K562 (cell line): ENCODE measurements at regions not wholly inside any gene's neighbourhood (a gene's known extent, or its start where the extent isn't known, plus 50 kb on each side); places are given as distances from the start of the nearest gene placed in this dataset.

Experiments
- HDAC6 ChIP-seq: IDR thresholded peaks from 2 replicates; pipeline ENCODE4 v1.6.1; 2012; ENCODE audit warnings: low read depth, mild to moderate bottlenecking, control low read depth, inconsistent platforms, low read length, moderate library complexity
- HNRNPL ChIP-seq: fragments of 200-400 bp; formaldehyde crosslinking; IDR thresholded peaks from 2 replicates; pipeline ENCODE4 v1.6.1; 2017; ENCODE audit warnings: low read depth, mild to moderate bottlenecking, low read length
- ZNF184 ChIP-seq: sonication (generic); formaldehyde crosslinking; IDR thresholded peaks from 2 replicates; pipeline ENCODE4 v1.5.0; 2020; ENCODE audit warnings: missing genetic modification reagents
- TF ChIP-seq, protein P1 (sequence below), 3 experiments: IDR thresholded peaks in 2 of 3; conservative IDR thresholded peaks in 1 of 3; 2 replicates each; pipeline ENCODE4 v1.5.1; 2011 to 2012; ENCODE audit warnings: low read length in 3 of 3, mild to moderate bottlenecking in 3 of 3, control low read depth in 2 of 3, improper control_type of control experiment in 1 of 3, inconsistent platforms in 1 of 3, low read depth in 1 of 3, mixed read lengths in 1 of 3, moderate library complexity in 1 of 3; ENCODE audit not compliant: insufficient read depth in 2 of 3
- TF ChIP-seq, protein P2 (sequence below), 2 experiments: fragments of 450-650 bp in 1 of 2; IDR thresholded peaks; 2 replicates each; pipeline ENCODE4 v1.6.1; 2011 to 2017; ENCODE audit warnings: low read depth in 2 of 2, antibody characterized with exemption in 1 of 2, borderline replicate concordance in 1 of 2, low read length in 1 of 2, mild to moderate bottlenecking in 1 of 2, mixed read lengths in 1 of 2; ENCODE audit not compliant: control insufficient read depth in 1 of 2
- TF ChIP-seq, protein P3 (sequence below): fragments of 450-650 bp; conservative IDR thresholded peaks from 2 replicates; pipeline ENCODE4 v1.6.1; 2016; ENCODE audit warnings: missing genetic modification characterization, low read depth, mild to moderate bottlenecking, missing compliant biosample characterization, moderate library complexity
- TF ChIP-seq, protein P4 (sequence below): fragments of 200-600 bp; sonication (generic); IDR thresholded peaks from one replicate; pipeline ENCODE4 v1.6.1; 2012; ENCODE audit warnings: mild to moderate bottlenecking, low read depth, low read length, inconsistent platforms

DNA sequence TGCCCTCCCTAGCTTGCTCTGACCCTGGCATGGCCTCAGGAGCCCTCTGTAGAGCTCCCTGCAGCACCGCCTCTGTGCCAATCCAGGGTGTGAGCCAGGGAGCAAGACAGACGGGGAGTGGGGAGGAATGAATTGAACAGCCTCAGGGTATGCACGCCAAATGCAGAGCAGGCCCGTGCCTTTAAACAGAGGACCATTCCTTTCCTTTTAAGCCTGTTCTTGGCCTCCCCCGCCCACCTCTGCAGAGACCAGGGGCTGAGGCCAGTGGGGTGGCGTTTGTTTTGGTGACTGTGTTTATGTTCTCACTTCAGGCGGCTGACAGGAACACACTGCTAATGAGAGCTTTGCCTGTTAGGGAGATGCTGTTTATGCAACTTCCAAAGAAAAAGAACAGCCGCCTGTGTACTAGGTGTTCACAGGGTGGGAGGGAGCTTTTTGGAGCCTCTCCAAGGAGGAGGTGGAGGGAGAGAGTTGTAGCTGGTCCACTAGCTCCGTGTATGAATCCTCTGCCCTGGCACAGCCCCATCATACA, 528.1 kb upstream of the DPP6 start:
- TF ChIP-seq, protein P1, sequence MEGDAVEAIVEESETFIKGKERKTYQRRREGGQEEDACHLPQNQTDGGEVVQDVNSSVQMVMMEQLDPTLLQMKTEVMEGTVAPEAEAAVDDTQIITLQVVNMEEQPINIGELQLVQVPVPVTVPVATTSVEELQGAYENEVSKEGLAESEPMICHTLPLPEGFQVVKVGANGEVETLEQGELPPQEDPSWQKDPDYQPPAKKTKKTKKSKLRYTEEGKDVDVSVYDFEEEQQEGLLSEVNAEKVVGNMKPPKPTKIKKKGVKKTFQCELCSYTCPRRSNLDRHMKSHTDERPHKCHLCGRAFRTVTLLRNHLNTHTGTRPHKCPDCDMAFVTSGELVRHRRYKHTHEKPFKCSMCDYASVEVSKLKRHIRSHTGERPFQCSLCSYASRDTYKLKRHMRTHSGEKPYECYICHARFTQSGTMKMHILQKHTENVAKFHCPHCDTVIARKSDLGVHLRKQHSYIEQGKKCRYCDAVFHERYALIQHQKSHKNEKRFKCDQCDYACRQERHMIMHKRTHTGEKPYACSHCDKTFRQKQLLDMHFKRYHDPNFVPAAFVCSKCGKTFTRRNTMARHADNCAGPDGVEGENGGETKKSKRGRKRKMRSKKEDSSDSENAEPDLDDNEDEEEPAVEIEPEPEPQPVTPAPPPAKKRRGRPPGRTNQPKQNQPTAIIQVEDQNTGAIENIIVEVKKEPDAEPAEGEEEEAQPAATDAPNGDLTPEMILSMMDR (IDR thresholded peaks at IDR 0.05 in 2 of 3, conservative IDR thresholded peaks at IDR 0.05 in 1 of 3; ENCODE audit: insufficient read depth in 2 of 3, low read depth in 1 of 3, low read length in 3 of 3) = no peak
- TF ChIP-seq, protein P2, sequence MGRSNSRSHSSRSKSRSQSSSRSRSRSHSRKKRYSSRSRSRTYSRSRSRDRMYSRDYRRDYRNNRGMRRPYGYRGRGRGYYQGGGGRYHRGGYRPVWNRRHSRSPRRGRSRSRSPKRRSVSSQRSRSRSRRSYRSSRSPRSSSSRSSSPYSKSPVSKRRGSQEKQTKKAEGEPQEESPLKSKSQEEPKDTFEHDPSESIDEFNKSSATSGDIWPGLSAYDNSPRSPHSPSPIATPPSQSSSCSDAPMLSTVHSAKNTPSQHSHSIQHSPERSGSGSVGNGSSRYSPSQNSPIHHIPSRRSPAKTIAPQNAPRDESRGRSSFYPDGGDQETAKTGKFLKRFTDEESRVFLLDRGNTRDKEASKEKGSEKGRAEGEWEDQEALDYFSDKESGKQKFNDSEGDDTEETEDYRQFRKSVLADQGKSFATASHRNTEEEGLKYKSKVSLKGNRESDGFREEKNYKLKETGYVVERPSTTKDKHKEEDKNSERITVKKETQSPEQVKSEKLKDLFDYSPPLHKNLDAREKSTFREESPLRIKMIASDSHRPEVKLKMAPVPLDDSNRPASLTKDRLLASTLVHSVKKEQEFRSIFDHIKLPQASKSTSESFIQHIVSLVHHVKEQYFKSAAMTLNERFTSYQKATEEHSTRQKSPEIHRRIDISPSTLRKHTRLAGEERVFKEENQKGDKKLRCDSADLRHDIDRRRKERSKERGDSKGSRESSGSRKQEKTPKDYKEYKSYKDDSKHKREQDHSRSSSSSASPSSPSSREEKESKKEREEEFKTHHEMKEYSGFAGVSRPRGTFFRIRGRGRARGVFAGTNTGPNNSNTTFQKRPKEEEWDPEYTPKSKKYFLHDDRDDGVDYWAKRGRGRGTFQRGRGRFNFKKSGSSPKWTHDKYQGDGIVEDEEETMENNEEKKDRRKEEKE (IDR thresholded peaks at IDR 0.05; ENCODE audit: borderline replicate concordance in 1 of 2, control insufficient read depth in 1 of 2, low read depth in 2 of 2, low read length in 1 of 2) = no peak
- no peak for TF ChIP-seq ZNF184 (CRISPR knock-in tag)
- TF ChIP-seq, protein P3, sequence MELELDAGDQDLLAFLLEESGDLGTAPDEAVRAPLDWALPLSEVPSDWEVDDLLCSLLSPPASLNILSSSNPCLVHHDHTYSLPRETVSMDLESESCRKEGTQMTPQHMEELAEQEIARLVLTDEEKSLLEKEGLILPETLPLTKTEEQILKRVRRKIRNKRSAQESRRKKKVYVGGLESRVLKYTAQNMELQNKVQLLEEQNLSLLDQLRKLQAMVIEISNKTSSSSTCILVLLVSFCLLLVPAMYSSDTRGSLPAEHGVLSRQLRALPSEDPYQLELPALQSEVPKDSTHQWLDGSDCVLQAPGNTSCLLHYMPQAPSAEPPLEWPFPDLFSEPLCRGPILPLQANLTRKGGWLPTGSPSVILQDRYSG (tag) = no peak
- TF ChIP-seq HNRNPL = no peak
- TF ChIP-seq HDAC6 = no peak
- TF ChIP-seq, protein P4, sequence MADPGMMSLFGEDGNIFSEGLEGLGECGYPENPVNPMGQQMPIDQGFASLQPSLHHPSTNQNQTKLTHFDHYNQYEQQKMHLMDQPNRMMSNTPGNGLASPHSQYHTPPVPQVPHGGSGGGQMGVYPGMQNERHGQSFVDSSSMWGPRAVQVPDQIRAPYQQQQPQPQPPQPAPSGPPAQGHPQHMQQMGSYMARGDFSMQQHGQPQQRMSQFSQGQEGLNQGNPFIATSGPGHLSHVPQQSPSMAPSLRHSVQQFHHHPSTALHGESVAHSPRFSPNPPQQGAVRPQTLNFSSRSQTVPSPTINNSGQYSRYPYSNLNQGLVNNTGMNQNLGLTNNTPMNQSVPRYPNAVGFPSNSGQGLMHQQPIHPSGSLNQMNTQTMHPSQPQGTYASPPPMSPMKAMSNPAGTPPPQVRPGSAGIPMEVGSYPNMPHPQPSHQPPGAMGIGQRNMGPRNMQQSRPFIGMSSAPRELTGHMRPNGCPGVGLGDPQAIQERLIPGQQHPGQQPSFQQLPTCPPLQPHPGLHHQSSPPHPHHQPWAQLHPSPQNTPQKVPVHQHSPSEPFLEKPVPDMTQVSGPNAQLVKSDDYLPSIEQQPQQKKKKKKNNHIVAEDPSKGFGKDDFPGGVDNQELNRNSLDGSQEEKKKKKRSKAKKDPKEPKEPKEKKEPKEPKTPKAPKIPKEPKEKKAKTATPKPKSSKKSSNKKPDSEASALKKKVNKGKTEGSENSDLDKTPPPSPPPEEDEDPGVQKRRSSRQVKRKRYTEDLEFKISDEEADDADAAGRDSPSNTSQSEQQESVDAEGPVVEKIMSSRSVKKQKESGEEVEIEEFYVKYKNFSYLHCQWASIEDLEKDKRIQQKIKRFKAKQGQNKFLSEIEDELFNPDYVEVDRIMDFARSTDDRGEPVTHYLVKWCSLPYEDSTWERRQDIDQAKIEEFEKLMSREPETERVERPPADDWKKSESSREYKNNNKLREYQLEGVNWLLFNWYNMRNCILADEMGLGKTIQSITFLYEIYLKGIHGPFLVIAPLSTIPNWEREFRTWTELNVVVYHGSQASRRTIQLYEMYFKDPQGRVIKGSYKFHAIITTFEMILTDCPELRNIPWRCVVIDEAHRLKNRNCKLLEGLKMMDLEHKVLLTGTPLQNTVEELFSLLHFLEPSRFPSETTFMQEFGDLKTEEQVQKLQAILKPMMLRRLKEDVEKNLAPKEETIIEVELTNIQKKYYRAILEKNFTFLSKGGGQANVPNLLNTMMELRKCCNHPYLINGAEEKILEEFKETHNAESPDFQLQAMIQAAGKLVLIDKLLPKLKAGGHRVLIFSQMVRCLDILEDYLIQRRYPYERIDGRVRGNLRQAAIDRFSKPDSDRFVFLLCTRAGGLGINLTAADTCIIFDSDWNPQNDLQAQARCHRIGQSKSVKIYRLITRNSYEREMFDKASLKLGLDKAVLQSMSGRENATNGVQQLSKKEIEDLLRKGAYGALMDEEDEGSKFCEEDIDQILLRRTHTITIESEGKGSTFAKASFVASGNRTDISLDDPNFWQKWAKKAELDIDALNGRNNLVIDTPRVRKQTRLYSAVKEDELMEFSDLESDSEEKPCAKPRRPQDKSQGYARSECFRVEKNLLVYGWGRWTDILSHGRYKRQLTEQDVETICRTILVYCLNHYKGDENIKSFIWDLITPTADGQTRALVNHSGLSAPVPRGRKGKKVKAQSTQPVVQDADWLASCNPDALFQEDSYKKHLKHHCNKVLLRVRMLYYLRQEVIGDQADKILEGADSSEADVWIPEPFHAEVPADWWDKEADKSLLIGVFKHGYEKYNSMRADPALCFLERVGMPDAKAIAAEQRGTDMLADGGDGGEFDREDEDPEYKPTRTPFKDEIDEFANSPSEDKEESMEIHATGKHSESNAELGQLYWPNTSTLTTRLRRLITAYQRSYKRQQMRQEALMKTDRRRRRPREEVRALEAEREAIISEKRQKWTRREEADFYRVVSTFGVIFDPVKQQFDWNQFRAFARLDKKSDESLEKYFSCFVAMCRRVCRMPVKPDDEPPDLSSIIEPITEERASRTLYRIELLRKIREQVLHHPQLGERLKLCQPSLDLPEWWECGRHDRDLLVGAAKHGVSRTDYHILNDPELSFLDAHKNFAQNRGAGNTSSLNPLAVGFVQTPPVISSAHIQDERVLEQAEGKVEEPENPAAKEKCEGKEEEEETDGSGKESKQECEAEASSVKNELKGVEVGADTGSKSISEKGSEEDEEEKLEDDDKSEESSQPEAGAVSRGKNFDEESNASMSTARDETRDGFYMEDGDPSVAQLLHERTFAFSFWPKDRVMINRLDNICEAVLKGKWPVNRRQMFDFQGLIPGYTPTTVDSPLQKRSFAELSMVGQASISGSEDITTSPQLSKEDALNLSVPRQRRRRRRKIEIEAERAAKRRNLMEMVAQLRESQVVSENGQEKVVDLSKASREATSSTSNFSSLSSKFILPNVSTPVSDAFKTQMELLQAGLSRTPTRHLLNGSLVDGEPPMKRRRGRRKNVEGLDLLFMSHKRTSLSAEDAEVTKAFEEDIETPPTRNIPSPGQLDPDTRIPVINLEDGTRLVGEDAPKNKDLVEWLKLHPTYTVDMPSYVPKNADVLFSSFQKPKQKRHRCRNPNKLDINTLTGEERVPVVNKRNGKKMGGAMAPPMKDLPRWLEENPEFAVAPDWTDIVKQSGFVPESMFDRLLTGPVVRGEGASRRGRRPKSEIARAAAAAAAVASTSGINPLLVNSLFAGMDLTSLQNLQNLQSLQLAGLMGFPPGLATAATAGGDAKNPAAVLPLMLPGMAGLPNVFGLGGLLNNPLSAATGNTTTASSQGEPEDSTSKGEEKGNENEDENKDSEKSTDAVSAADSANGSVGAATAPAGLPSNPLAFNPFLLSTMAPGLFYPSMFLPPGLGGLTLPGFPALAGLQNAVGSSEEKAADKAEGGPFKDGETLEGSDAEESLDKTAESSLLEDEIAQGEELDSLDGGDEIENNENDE = no peak
